HepG2 (cell line): ENCODE measurements at regions not wholly inside any gene's neighbourhood (a gene's known extent, or its start where the extent isn't known, plus 50 kb on each side); places are given as distances from the start of the nearest gene placed in this dataset.

ENCODE experiments used
- BATF2 ChIP-seq: sonication (generic); formaldehyde crosslinking; IDR thresholded peaks from 2 replicates; pipeline ENCODE4 v1.8.0; 2022; ENCODE audit warnings: mild to moderate bottlenecking, missing genetic modification reagents, moderate library complexity
- CBX5 ChIP-seq: sonication (generic); formaldehyde crosslinking; IDR thresholded peaks from 2 replicates; pipeline ENCODE4 v1.4.0; 2020; ENCODE audit warnings: missing genetic modification reagents, borderline replicate concordance
- PCBP1 ChIP-seq: fragments of 200-400 bp; formaldehyde crosslinking; IDR thresholded peaks from 2 replicates; pipeline ENCODE4 v1.6.1; 2017; ENCODE audit warnings: mild to moderate bottlenecking, low read depth, low read length, borderline replicate concordance
- TCF12 ChIP-seq, 2 experiments: fragments of 450-650 bp in 1 of 2; sonication (generic) in 1 of 2; formaldehyde crosslinking in 1 of 2; IDR thresholded peaks; 2 replicates each; pipeline versions ENCODE4 v1.6.1 to v1.8.0; 2017 to 2022; ENCODE audit warnings: antibody characterized with exemption in 1 of 2, mild to moderate bottlenecking in 1 of 2, missing genetic modification reagents in 1 of 2, moderate library complexity in 1 of 2
- TF ChIP-seq, protein P1 (sequence below), 2 experiments: IDR thresholded peaks; 2 replicates each; pipeline ENCODE4 v1.6.1; 2011 to 2012; ENCODE audit warnings: low read length in 2 of 2, borderline replicate concordance in 1 of 2, low read depth in 1 of 2, mild to moderate bottlenecking in 1 of 2, moderate library complexity in 1 of 2
- TF ChIP-seq, protein P2 (sequence below): IDR thresholded peaks from 2 replicates; pipeline ENCODE4 v1.6.1; 2016

DNA sequence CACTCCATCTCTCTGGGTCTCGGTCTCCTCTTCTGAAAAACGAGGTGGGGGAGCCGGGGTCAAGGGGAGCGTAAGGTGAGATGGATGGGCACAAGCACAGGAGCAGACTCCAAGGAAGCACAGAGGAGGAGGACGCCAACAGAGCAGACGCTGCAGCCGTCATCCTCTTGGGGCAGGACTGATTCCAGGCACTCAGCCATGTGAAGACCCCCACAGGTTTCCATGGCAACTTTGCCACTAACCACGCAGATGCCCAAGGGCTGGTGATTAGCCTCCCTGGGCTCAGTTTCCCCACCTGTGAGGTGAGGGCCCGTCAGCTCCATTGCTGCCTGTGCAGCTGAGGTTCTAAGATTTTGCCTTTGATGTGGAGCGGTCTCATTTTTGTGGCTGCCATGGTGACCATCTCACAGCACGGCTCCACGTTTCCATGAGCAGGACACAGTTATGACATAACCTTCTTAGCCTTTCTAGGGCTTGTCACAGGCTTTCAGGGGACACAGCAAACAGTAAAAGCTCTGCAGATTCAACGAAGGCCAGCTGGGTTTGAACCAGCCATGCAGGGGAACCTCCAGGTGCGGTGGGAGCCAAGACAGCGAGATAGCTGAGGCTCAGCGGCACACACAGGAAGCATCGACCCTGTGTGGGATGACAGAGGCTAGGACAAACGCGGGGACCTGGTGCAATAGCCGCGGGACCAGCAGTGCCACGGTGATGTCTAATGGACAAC, 170.3 kb downstream of the NUP210 start (continued):
- TF ChIP-seq, protein P1, sequence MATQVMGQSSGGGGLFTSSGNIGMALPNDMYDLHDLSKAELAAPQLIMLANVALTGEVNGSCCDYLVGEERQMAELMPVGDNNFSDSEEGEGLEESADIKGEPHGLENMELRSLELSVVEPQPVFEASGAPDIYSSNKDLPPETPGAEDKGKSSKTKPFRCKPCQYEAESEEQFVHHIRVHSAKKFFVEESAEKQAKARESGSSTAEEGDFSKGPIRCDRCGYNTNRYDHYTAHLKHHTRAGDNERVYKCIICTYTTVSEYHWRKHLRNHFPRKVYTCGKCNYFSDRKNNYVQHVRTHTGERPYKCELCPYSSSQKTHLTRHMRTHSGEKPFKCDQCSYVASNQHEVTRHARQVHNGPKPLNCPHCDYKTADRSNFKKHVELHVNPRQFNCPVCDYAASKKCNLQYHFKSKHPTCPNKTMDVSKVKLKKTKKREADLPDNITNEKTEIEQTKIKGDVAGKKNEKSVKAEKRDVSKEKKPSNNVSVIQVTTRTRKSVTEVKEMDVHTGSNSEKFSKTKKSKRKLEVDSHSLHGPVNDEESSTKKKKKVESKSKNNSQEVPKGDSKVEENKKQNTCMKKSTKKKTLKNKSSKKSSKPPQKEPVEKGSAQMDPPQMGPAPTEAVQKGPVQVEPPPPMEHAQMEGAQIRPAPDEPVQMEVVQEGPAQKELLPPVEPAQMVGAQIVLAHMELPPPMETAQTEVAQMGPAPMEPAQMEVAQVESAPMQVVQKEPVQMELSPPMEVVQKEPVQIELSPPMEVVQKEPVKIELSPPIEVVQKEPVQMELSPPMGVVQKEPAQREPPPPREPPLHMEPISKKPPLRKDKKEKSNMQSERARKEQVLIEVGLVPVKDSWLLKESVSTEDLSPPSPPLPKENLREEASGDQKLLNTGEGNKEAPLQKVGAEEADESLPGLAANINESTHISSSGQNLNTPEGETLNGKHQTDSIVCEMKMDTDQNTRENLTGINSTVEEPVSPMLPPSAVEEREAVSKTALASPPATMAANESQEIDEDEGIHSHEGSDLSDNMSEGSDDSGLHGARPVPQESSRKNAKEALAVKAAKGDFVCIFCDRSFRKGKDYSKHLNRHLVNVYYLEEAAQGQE (IDR thresholded peaks at IDR 0.05; ENCODE audit: borderline replicate concordance in 1 of 2, low read depth in 1 of 2, low read length in 2 of 2) = no peak
- TF ChIP-seq TCF12 (IDR thresholded peaks at IDR 0.05) (no peak), TCF12 (CRISPR knock-in tag; IDR thresholded peaks at IDR 0.05) (no peak), CBX5 (no peak), PCBP1 (no peak), BATF2 (CRISPR knock-in tag) (no peak)
- TF ChIP-seq, protein P2, sequence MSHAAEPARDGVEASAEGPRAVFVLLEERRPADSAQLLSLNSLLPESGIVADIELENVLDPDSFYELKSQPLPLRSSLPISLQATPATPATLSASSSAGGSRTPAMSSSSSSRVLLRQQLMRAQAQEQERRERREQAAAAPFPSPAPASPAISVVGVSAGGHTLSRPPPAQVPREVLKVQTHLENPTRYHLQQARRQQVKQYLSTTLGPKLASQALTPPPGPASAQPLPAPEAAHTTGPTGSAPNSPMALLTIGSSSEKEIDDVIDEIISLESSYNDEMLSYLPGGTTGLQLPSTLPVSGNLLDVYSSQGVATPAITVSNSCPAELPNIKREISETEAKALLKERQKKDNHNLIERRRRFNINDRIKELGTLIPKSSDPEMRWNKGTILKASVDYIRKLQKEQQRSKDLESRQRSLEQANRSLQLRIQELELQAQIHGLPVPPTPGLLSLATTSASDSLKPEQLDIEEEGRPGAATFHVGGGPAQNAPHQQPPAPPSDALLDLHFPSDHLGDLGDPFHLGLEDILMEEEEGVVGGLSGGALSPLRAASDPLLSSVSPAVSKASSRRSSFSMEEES (CRISPR knock-in tag) = no peak
